Left renal cortex interstitium (tissue), 4 donors: ENCODE measurements at regions not wholly inside any gene's neighbourhood (a gene's known extent, or its start where the extent isn't known, plus 50 kb on each side); places are given as distances from the start of the nearest gene placed in this dataset.

Experiments used
- DNase-seq, 4 donors: peaks; one replicate each; pipeline ENCODE4 v3.0.0-alpha.2; 2013; ENCODE audit warnings: low read depth in 4 of 4, low spot score in 2 of 4, missing footprints in 1 of 4

GRCh38 chr10:3363311-3364045 is 190.9 kb upstream of the PITRM1 start:
- DNase-seq, result no peak

DNA sequence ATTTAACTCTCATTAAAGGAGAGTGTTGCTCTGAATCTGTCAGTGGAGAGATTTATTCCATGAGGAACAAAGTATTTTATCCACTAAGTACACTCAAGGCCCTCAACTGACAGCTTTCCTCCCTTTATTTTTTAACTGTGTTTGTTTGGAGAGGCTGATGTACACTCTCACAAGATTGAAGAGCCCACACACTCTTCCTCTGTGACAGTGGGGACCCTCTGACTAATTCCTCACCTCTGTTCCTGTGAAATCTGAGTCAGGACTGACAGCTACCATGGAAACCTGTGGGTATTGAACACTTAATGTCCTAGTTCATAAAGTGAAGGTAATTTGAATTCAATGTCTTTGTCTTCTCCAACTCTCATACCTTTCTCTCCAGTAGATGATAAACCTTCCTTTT is 189.8 kb upstream of the PITRM1 start:
- no peak for DNase-seq

- DNase-seq, result no peak
Observed at GRCh38 chr10:3361640-3362039, 189.1 kb upstream of the PITRM1 start.

GRCh38 chr10:3357737-3358136 is 185.2 kb upstream of the PITRM1 start:
- DNase-seq, result no peak

- no peak for DNase-seq
Observed at GRCh38 chr10:3355536-3355935, 183.0 kb upstream of the PITRM1 start.

- DNase-seq, result no peak
Observed at GRCh38 chr10:3354174-3354900, 181.8 kb upstream of the PITRM1 start.

DNA sequence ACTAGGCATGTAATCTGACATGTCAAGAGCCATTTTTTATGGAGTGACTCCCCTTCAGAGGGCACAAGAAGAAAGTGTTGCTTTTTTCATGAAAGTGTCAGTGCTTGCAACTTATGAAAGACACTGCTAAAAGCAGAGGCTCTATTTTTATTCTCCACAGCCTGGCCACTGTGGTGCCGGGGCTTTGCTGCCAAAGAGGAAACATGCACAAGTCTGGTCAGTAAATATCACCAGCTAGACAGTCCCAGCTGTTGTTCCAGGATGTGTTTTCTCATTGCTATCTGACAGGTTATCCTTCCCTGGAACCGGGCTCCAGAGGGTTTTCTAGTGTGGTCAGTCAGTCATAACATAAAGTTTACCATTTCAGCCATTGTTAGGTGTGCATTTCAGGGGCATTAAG is 180.7 kb upstream of the PITRM1 start:
- no peak for DNase-seq

DNA sequence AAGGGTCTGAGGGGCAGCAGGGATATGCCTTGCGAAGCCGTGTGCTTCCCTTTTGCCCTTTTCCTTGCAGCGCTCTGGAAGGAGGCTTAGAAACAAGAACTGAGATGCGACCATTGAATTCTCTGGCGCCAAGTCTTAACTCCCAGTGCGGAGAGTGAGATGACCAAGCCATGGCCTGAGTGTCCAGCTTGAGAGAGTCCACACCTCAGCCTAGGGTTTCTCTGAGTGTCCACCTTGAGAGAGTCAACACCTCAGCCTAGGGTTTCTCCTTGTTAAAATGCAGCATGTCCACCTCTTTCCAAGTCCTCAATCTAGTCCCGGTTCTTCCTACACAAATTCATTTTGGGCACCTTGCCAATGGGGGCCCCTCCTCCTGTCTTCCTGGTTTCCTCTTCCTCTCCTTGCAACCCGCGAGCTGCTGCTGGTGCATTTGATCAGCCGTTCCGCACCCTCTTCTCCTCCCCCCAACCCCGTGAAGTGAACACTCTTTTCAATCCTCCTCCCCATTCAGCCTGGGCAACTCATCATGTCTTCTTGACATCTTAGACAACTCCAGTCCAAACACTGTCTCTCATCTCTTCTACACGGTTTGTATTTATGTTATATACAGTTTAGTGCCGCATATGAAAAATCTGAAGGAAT is 178.2 kb upstream of the PITRM1 start:
- no peak for DNase-seq

DNA sequence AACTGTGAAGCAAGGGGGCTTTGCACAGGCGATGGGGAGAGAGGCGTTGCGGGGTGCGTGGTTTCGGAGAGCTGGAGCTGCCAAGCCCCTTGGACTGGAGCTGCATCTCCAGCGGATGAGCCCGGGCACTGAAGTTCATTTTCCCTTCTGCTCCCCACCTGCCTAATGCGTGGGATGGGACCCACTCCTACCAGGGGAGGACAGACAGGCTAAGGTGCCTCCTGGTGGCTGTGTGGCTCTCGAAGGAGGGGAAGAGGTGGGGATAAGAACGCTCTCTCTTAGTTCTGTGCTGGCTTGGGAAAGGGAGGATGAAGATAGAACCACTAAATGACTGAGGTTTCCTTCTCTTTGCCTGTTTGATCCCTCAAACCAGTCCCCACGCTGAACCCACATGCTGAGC is 177.6 kb upstream of the PITRM1 start:
- DNase-seq, result no peak

GRCh38 chr10:3348564-3348963 is 176.0 kb upstream of the PITRM1 start:
- no peak for DNase-seq

GRCh38 chr10:3347413-3348182 is 175.0 kb upstream of the PITRM1 start:
- no peak for DNase-seq

- DNase-seq, result no peak
Observed at GRCh38 chr10:3346851-3347250, 174.3 kb upstream of the PITRM1 start.

DNA sequence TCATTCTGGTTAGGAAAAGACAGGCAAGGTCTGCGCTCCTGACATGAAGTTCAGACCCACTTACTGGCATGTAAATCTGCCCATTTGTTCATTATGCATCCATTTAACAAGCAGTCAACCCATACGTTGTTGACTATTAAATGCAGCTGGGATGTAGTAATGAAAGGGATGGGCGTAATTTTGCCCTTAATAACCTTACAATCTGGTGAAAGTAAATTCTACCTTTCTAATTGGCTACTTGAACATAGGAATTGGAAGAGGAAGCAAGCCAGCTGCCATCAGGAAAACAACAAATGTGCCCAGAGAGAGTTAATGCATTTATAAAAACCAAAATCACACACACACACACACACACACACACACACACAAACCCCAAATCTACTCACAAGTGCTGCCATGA is 170.2 kb upstream of the PITRM1 start:
- no peak for DNase-seq

GRCh38 chr10:3340127-3340730 is 167.6 kb upstream of the PITRM1 start:
- no peak for DNase-seq

GRCh38 chr10:3339531-3339950 is 167.0 kb upstream of the PITRM1 start:
- DNase-seq, result no peak

DNA sequence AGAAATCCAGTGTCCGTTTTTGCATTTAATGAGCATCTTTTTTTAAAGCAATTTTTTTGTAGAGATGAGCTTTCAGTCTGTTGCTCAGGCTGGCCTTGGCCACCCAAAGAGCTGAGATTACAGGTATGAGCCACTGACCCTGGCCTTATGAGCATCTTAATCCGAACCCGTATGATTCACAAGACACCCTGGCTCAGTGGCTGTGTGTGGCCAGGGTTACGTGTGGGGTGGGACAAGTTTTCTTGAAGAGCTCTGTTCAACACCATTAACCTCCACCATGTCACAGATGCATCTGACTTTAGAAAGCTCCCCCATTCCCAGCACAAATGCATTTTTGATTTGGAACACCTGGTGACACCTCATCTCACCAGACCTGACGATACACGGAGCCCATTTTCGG is 166.5 kb upstream of the PITRM1 start:
- DNase-seq, result no peak

DNA sequence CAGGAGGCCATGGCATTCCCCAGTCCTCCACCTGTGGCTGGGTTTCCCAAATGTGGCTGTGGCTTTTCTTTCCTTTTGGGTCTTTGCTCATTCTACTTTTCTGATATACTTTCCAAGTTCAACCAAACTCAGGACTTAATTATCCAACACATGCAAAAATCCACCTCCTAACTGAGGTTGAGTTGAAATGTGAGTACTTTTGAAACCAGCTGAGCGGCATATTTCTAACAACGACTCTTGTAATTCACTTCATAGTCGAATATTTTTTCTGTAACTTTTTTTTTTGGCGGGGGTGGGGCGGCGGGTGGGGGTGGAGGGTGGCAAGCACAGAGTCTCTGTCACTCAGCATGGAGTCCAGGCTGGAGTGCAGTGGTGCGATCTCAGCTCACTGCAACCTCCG is 165.2 kb upstream of the PITRM1 start:
- no peak for DNase-seq

GRCh38 chr10:3336673-3337293 is 164.2 kb upstream of the PITRM1 start:
- no peak for DNase-seq

- no peak for DNase-seq
Observed at GRCh38 chr10:3333426-3333825, 160.8 kb upstream of the PITRM1 start.

DNA sequence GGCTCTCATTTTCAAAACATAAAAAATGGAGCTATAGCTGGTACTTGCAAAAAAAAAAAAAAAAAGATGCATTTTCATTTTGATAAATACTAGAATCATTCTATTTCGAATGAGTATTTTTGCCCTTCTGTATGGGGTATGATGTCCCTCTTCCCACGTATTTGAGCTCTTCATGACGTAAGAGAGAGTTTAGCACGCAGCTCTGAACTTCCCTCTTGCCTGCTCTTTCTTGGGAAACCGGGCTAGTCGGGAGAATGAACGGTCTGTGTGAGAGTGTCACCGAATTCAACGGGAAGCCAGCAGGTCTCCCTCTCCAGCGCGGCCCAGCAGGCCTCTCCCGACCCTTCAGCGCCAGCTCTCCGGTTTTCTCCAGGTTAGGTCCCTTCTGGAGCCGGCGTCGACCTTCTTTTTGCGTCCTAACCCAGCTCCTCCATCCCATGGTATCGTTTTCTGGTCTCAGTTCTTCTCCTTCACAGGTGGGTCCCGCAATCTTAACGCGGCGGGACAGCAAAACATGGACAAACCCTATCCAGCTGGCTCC is 159.2 kb upstream of the PITRM1 start:
- DNase-seq, result no peak
